ENCODE measurements at regions not wholly inside any gene's neighbourhood (a gene's known extent, or its start where the extent isn't known, plus 50 kb on each side); places are given as distances from the start of the nearest gene placed in this dataset.

DNA sequence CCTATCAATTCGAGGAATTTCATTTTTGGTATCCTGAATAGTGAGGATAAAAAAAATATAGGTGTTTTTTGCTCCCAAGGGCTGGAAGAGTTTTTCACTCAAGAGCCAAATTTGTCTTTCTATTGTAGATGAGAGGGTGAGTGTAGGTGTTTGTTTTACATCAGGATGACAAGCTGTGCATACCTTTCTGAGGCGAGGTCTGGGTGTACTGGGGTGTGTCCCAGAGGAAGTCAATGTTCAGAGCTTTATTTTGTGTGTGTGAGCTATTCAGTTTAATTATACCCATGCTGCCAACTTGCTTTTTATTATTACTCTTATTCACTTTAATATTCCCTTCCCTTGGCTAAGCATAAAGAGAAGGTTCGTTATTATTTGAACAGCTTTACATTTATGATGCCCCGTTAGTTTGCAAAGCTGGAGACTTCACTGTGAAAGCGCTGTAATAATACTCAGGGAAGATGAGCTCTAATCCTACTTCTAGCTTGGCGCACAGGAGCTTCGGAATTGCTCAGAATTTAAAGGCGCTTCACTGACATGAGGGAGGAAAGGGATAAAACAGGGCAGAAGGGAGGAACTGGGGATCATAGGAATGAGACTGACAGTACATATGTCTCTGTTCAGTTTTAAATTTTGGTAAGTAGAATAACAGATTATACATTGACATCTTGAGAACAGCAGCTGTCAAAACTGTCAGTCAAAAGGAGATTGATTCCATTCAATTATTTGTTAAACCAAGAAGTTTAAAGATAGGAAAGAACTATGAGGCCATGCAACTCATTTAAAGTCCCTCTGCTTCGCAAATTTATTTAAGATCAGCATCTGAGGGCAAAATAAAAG, 117.7 kb upstream of the TP63 start:
- Histone ChIP-seq H3K4me1 (ENCODE audit: control insufficient read depth, insufficient read depth, low read length) (no peaks in the 10 kb centered on the region), H3K36me3 (ENCODE audit: control insufficient read depth, insufficient read depth, low read length) (no peaks in the 10 kb centered on the region), H3K27ac (ENCODE audit: low read length) (no peak overlapping the region), H3K4me3 (ENCODE audit: low read length) (no peak overlapping the region), H3K9me3 (replicated peaks; ENCODE audit: control insufficient read depth, low read depth, low read length) (peaks cover 5% of the 10 kb centered on the region), H3K27me3 (ENCODE audit: control insufficient read depth, insufficient read depth, low read length) (no peaks in the 10 kb centered on the region)
- DNase-seq: no peak
- 90% methylated on average over 6 of the region's 9 CpGs for WGBS (ENCODE audit: insufficient coverage)

DNA sequence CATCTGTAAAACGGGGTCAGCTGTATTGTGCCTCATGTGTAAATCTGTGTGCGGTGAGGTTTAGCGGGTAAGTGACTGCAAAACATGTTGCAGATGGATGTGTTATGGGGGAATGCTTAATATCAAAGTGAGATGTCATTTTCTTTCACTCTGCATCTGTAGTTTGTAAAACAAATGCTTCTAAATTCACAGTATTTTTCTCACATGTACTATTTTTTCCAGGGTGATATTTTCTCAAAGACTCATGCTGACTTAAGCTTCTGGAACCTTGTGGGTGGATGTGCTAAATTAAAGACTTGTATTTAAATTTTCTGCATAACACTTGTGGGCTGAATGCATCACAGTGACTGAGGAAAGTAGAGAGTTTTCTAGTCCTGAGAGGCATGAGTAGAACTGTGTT, 115.2 kb upstream of the TP63 start:
- Histone ChIP-seq H3K27me3 (ENCODE audit: control insufficient read depth, insufficient read depth, low read length) (no peaks in the 10 kb centered on the region), H3K4me1 (ENCODE audit: control insufficient read depth, insufficient read depth, low read length) (no peaks in the 10 kb centered on the region), H3K4me3 (ENCODE audit: low read length) (no peak overlapping the region), H3K9me3 (replicated peaks; ENCODE audit: control insufficient read depth, low read depth, low read length) (peaks cover 5% of the 10 kb centered on the region), H3K36me3 (ENCODE audit: control insufficient read depth, insufficient read depth, low read length) (no peaks in the 10 kb centered on the region), H3K27ac (ENCODE audit: low read length) (peak overlapping the region; percentile 7)
- peak; percentile 12 for DNase-seq
- no CpG with 5 or more reads among the region's 3 CpGs for WGBS (ENCODE audit: insufficient coverage)

DNA sequence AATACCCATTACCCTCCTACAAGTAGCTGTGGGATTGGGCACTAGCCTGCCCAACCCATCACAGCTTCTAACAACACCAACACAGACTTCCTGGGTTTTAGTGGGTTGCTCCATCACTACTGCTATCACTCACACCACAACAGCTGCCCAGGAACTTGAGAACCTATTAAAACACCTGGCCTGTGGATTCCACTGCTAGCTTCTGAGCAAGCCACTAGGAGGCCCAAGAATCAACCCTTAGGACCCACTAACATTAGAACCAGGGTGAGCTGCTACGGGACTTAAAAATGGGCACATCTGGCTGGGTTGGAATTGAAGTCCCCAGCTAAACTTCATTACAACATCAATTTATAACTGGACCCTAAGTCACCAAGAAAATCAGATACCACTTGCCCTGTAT, 113.2 kb upstream of the TP63 start:
- 86% methylated on average over 1 of the region's 1 CpG for WGBS (ENCODE audit: insufficient coverage)
- no peak for DNase-seq
- no peaks in the 10 kb centered on the region for H3K4me1 ChIP-seq (ENCODE audit: control insufficient read depth, insufficient read depth, low read length)
- no peak overlapping the region for H3K27ac ChIP-seq (ENCODE audit: low read length)
- no peaks in the 10 kb centered on the region for H3K36me3 ChIP-seq (ENCODE audit: control insufficient read depth, insufficient read depth, low read length)
- peaks cover 5% of the 10 kb centered on the region for H3K9me3 ChIP-seq (replicated peaks; ENCODE audit: control insufficient read depth, low read depth, low read length)
- no peak overlapping the region for H3K4me3 ChIP-seq (ENCODE audit: low read length)
- H3K27me3 ChIP-seq (ENCODE audit: control insufficient read depth, insufficient read depth, low read length): no peaks in the 10 kb centered on the region

DNA sequence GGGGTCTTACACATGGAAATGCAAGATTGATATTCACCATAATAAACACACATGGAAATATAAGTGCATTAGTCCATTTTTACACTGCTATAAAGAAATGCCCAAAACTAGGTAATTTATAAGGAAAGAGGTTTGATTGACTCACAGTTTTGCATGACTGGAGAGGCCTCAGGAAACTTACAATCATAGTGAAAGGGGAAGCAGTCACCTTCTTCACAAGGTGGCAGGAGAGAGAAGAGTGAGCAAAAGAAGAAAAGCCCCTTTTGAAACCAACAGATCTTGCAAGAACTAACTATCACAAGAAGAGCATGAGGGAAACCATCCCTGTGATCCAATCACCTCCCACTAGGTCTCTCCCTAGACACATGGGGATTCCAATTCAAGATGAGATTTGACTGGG, 111.7 kb upstream of the TP63 start:
- Histone ChIP-seq H3K27ac (ENCODE audit: low read length) (no peak overlapping the region), H3K4me1 (ENCODE audit: control insufficient read depth, insufficient read depth, low read length) (no peaks in the 10 kb centered on the region), H3K4me3 (ENCODE audit: low read length) (no peak overlapping the region), H3K27me3 (ENCODE audit: control insufficient read depth, insufficient read depth, low read length) (no peaks in the 10 kb centered on the region), H3K36me3 (ENCODE audit: control insufficient read depth, insufficient read depth, low read length) (no peaks in the 10 kb centered on the region), H3K9me3 (replicated peaks; ENCODE audit: control insufficient read depth, low read depth, low read length) (peaks cover 5% of the 10 kb centered on the region)
- DNase-seq: no peak

DNA sequence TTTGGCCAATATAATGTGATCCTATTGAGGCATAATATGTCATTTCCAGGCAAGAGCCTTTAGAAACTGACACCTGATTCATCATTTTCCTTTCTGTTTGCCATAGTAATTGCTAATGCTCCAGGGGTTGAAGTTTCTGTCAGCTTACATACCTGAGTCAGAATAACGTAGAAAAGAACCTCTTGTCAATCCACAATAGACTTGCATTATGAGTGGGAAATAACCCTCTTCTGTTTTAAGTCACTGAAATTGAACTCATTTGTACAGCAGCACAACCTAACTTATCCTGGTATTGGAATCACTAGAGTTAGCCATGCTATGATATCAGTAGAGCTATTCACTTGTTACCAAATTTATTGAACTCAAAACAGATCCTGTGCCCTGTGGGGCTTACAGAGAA, 101.7 kb upstream of the TP63 start:
- Histone ChIP-seq H3K4me1 (ENCODE audit: control insufficient read depth, insufficient read depth, low read length) (no peaks in the 10 kb centered on the region), H3K9me3 (replicated peaks; ENCODE audit: control insufficient read depth, low read depth, low read length) (peaks cover 4% of the 10 kb centered on the region), H3K27ac (ENCODE audit: low read length) (no peak overlapping the region), H3K27me3 (ENCODE audit: control insufficient read depth, insufficient read depth, low read length) (no peaks in the 10 kb centered on the region), H3K36me3 (ENCODE audit: control insufficient read depth, insufficient read depth, low read length) (no peaks in the 10 kb centered on the region), H3K4me3 (ENCODE audit: low read length) (no peak overlapping the region)
- DNase-seq: no peak
- no CpG with 5 or more reads among the region's 1 CpG for WGBS (ENCODE audit: insufficient coverage)

DNA sequence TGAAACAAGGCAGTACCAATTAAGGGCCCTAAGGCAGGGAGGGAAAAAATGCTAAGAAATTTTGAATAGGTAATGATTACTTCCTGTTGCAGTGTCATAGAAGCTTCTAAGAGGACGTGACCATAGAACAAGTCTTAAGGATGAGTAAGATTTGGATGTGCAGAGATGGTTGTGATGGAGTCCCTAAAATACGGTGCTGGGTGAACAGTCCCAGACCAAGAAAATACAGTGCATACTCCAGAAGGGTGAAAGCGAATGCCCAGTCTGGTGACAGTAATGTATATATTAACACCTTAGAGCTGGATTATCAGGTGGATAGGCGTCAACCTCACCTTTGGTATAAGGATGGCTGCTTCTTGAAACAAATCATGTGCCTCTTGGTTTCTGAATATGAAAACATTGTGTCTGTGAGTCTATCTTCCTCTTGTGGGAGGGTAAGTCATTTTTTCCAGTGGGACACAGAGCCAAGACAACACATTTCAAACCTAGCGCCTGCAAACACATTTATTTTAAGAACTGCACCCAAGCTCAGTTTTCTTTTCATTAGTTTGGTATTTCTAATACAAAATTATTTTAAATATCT, 101.2 kb upstream of the TP63 start:
- H3K27ac ChIP-seq (ENCODE audit: low read length): no peak overlapping the region
- H3K27me3 ChIP-seq (ENCODE audit: control insufficient read depth, insufficient read depth, low read length): no peaks in the 10 kb centered on the region
- WGBS (ENCODE audit: insufficient coverage): 90% methylated on average over 1 of the region's 5 CpGs
- H3K36me3 ChIP-seq (ENCODE audit: control insufficient read depth, insufficient read depth, low read length): no peaks in the 10 kb centered on the region
- no peak overlapping the region for H3K4me3 ChIP-seq (ENCODE audit: low read length)
- H3K4me1 ChIP-seq (ENCODE audit: control insufficient read depth, insufficient read depth, low read length): no peaks in the 10 kb centered on the region
- peaks cover 4% of the 10 kb centered on the region for H3K9me3 ChIP-seq (replicated peaks; ENCODE audit: control insufficient read depth, low read depth, low read length)
- DNase-seq: no peak

DNA sequence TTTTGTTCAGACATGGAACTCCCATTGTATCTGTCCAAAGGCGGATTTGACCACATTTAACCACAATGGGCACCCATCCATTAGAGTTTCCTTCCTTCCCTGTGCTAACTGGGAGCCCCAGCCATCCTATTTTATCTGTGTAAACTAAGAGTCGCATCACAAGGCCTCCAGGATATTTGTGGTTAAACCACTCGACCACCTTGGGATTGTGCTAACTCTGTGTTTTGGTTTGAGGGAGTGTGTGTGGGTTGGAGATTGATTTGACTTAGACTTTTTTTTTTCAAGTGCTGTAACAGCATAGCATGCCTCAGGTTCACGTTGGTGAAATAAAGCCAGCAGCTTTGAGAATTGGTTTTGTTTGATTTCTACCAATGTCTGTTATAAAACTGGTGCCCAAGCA, 100.4 kb upstream of the TP63 start:
- DNase-seq: no peak
- Histone ChIP-seq H3K4me1 (ENCODE audit: control insufficient read depth, insufficient read depth, low read length) (no peaks in the 10 kb centered on the region), H3K9me3 (replicated peaks; ENCODE audit: control insufficient read depth, low read depth, low read length) (peaks cover 4% of the 10 kb centered on the region), H3K27ac (ENCODE audit: low read length) (no peak overlapping the region), H3K36me3 (ENCODE audit: control insufficient read depth, insufficient read depth, low read length) (no peaks in the 10 kb centered on the region), H3K4me3 (ENCODE audit: low read length) (no peak overlapping the region), H3K27me3 (ENCODE audit: control insufficient read depth, insufficient read depth, low read length) (no peaks in the 10 kb centered on the region)
- WGBS (ENCODE audit: insufficient coverage): 58% methylated on average over 3 of the region's 4 CpGs

DNA sequence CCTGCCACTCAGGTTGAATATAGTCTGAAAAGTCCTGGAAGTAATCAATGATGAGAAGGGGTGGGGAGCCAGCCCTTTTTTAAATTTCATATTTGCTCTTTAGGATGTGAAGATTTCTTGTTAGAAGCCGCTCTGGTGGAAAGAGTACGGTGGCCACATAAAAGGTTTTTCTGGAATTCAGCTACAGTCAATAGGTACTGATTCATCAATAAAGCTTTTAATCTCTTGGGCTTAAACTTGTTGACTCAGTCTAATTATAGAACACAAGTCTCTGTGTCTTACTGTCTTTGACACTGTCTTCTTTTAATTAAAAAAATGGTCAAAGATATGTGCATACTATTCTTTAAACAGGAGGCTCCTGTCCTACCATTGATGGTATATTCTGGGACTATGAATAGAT, 99.9 kb upstream of the TP63 start:
- no CpG with 5 or more reads among the region's 2 CpGs for WGBS (ENCODE audit: insufficient coverage)
- Histone ChIP-seq H3K4me3 (ENCODE audit: low read length) (no peak overlapping the region), H3K27ac (ENCODE audit: low read length) (no peak overlapping the region), H3K4me1 (ENCODE audit: control insufficient read depth, insufficient read depth, low read length) (no peaks in the 10 kb centered on the region), H3K9me3 (replicated peaks; ENCODE audit: control insufficient read depth, low read depth, low read length) (peaks cover under 1% of the 10 kb centered on the region), H3K36me3 (ENCODE audit: control insufficient read depth, insufficient read depth, low read length) (no peaks in the 10 kb centered on the region), H3K27me3 (ENCODE audit: control insufficient read depth, insufficient read depth, low read length) (no peaks in the 10 kb centered on the region)
- DNase-seq: no peak

DNA sequence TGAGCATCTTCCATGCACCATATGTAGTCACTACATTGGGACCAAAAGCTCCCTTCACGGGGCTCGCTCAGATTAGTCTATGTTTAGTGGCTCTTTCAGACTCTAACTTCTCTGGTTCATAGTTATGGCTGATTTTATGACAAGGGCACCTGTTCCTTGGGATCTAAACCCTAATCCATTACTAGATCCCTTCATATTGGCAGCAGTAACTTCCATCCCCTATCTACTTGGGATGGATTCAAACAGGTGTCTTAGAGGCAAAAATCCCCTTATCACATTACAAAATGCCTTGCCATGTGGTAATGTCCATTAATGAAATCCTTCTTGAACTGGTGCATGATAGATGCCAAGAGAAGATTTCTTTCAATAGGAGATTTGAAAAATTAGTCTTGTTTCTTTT, 96.7 kb upstream of the TP63 start:
- no peaks in the 10 kb centered on the region for H3K36me3 ChIP-seq (ENCODE audit: control insufficient read depth, insufficient read depth, low read length)
- H3K27me3 ChIP-seq (ENCODE audit: control insufficient read depth, insufficient read depth, low read length): no peaks in the 10 kb centered on the region
- 100% methylated on average over 1 of the region's 2 CpGs for whole genome bisulfite sequencing (ENCODE audit: insufficient coverage)
- peaks cover 4% of the 10 kb centered on the region for H3K9me3 ChIP-seq (replicated peaks; ENCODE audit: control insufficient read depth, low read depth, low read length)
- no peak overlapping the region for H3K27ac ChIP-seq (ENCODE audit: low read length)
- DNase-seq: peak; percentile 30
- H3K4me1 ChIP-seq (ENCODE audit: control insufficient read depth, insufficient read depth, low read length): no peaks in the 10 kb centered on the region
- H3K4me3 ChIP-seq (ENCODE audit: low read length): no peak overlapping the region

DNA sequence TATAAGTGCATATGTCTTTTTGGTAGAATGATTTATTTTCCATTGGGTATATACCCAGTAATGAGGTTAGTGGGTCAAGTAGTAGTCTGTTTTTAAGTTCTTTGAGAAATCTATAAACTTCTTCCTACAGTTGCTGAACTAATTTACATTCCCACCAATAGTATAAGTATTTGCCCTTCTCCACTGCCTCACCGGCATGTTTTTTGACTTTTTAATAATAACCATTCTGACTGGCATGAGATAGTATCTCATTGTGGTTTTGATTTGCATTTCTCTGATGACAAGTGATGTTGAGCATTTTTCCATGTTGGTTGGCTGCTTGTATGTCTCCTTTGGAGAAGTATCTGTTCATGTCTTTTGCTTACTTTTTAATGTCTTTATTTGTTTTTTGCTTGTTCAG, 94.1 kb upstream of the TP63 start:
- Histone ChIP-seq H3K4me1 (ENCODE audit: control insufficient read depth, insufficient read depth, low read length) (no peaks in the 10 kb centered on the region), H3K36me3 (ENCODE audit: control insufficient read depth, insufficient read depth, low read length) (no peaks in the 10 kb centered on the region), H3K4me3 (ENCODE audit: low read length) (no peak overlapping the region), H3K27ac (ENCODE audit: low read length) (no peak overlapping the region), H3K27me3 (ENCODE audit: control insufficient read depth, insufficient read depth, low read length) (no peaks in the 10 kb centered on the region), H3K9me3 (replicated peaks; ENCODE audit: control insufficient read depth, low read depth, low read length) (peaks cover 4% of the 10 kb centered on the region)
- WGBS (ENCODE audit: insufficient coverage): no CpG with 5 or more reads among the region's 1 CpG
- DNase-seq: no peak

DNA sequence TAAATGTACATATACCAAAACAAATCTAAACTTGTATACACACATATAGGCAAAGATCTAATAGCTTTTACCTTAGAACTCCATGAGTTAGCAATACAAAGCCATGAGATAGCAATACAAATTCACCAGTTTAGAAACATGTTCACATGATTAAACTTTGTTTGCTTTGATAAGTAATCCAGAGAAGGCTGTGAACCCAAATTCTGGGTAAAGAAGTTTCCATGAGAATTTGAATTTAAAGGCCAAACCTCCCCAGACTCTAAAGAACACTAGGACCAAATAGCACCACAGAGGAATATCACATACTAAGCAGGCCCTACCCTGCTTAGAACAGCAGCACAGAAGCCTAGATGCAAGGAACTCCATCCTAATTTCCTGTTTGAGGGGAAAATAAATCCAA, 83.7 kb upstream of the TP63 start:
- Histone ChIP-seq H3K27me3 (ENCODE audit: control insufficient read depth, insufficient read depth, low read length) (no peaks in the 10 kb centered on the region), H3K4me3 (ENCODE audit: low read length) (no peak overlapping the region), H3K27ac (ENCODE audit: low read length) (no peak overlapping the region), H3K4me1 (ENCODE audit: control insufficient read depth, insufficient read depth, low read length) (no peaks in the 10 kb centered on the region), H3K36me3 (ENCODE audit: control insufficient read depth, insufficient read depth, low read length) (no peaks in the 10 kb centered on the region), H3K9me3 (replicated peaks; ENCODE audit: control insufficient read depth, low read depth, low read length) (peaks cover 6% of the 10 kb centered on the region)
- no peak for DNase-seq
